ENCODE measurements at regions not wholly inside any gene's neighbourhood (a gene's known extent, or its start where the extent isn't known, plus 50 kb on each side); places are given as distances from the start of the nearest gene placed in this dataset.

- H3K4me3 ChIP-seq (ENCODE audit: low read length): no peak overlapping the region
- no peak for DNase-seq (ENCODE audit: low read depth)
- no peak for TF ChIP-seq CTCF (IDR thresholded peaks at IDR 0.05; ENCODE audit: insufficient read depth, low read depth, low read length, missing control alignments)
Observed at GRCh38 chr6:44500074-44500473, 112.6 kb downstream of the CDC5L start.

- no peak for TF ChIP-seq CTCF (IDR thresholded peaks at IDR 0.05; ENCODE audit: insufficient read depth, low read depth, low read length, missing control alignments)
- H3K4me3 ChIP-seq (ENCODE audit: low read length): no peak overlapping the region
- no peak for DNase-seq (ENCODE audit: low read depth)
Observed at GRCh38 chr6:44503471-44503870, 116.0 kb downstream of the CDC5L start.

- H3K4me3 ChIP-seq (ENCODE audit: low read length): no peak overlapping the region
- TF ChIP-seq CTCF (IDR thresholded peaks at IDR 0.05; ENCODE audit: insufficient read depth, low read depth, low read length, missing control alignments): no peak
- DNase-seq (ENCODE audit: low read depth): no peak
Observed at GRCh38 chr6:44504301-44504791, 116.8 kb downstream of the CDC5L start.

- H3K4me3 ChIP-seq (ENCODE audit: low read length): no peak overlapping the region
- TF ChIP-seq CTCF (IDR thresholded peaks at IDR 0.05; ENCODE audit: insufficient read depth, low read depth, low read length, missing control alignments): no peak
Observed at GRCh38 chr6:44505751-44506150, 118.2 kb downstream of the CDC5L start.

GRCh38 chr6:44507014-44507413 is 119.5 kb downstream of the CDC5L start:
- no peak for TF ChIP-seq CTCF (IDR thresholded peaks at IDR 0.05; ENCODE audit: insufficient read depth, low read depth, low read length, missing control alignments)
- no peak for DNase-seq (ENCODE audit: low read depth)
- no peak overlapping the region for H3K4me3 ChIP-seq (ENCODE audit: low read length)

More at GRCh38 chr6:44505751-44506150, 118.2 kb downstream of the CDC5L start:
- DNase-seq (ENCODE audit: low read depth): no peak

GRCh38 chr6:44508646-44509045 is 121.1 kb downstream of the CDC5L start:
- peak; percentile 27 for DNase-seq (ENCODE audit: low read depth)

More at GRCh38 chr6:44508646-44509045, 121.1 kb downstream of the CDC5L start:
- no peak overlapping the region for H3K4me3 ChIP-seq (ENCODE audit: low read length)
- no peak for TF ChIP-seq CTCF (IDR thresholded peaks at IDR 0.05; ENCODE audit: insufficient read depth, low read depth, low read length, missing control alignments)

Measured in epithelial cell of esophagus (primary cell).